ENCODE measurements at regions not wholly inside any gene's neighbourhood (a gene's known extent, or its start where the extent isn't known, plus 50 kb on each side); places are given as distances from the start of the nearest gene placed in this dataset.

- H3K4me3 ChIP-seq = no peak overlapping the region
- TF ChIP-seq CTCF (IDR thresholded peaks at IDR 0.05) (no peak), POLR2A (IDR thresholded peaks at IDR 0.05) (no peak)
- no peak for DNase-seq
- no peaks in the 10 kb centered on the region for H3K4me1 ChIP-seq (replicated peaks in 1 of 2)
- no peaks in the 10 kb centered on the region for H3K9me3 ChIP-seq (replicated peaks in 1 of 3)
- no peaks in the 10 kb centered on the region for H3K36me3 ChIP-seq (replicated peaks in 1 of 2)
- no peak overlapping the region for H3K27ac ChIP-seq
- intact Hi-C loops (cut with DNase I) = no loop called here
- H3K27me3 ChIP-seq = no peaks in the 10 kb centered on the region
Observed at GRCh38 chr4:114271031-114271430, 291.6 kb upstream of the ARSJ start.

GRCh38 chr4:114272226-114272625 is 292.8 kb upstream of the ARSJ start:
- no peaks in the 10 kb centered on the region for H3K4me1 ChIP-seq (replicated peaks in 1 of 2)
- DNase-seq = no peak
- no peaks in the 10 kb centered on the region for H3K36me3 ChIP-seq (replicated peaks in 1 of 2)
- no peaks in the 10 kb centered on the region for H3K9me3 ChIP-seq (replicated peaks in 1 of 3)
- intact Hi-C loops (cut with DNase I) = no loop called here
- H3K4me3 ChIP-seq = no peak overlapping the region
- H3K27me3 ChIP-seq = no peaks in the 10 kb centered on the region
- no peak overlapping the region for H3K27ac ChIP-seq
- TF ChIP-seq POLR2A (IDR thresholded peaks at IDR 0.05) (no peak), CTCF (IDR thresholded peaks at IDR 0.05) (no peak)

GRCh38 chr4:114273238-114273637 is 293.8 kb upstream of the ARSJ start:
- no peaks in the 10 kb centered on the region for H3K4me1 ChIP-seq (replicated peaks in 1 of 2)
- WGBS, 4 donors = 40 to 59% (median 46%) methylated on average over 1 of the region's 1 CpG
- H3K27me3 ChIP-seq = no peaks in the 10 kb centered on the region
- DNase-seq = no peak
- no peak overlapping the region for H3K27ac ChIP-seq
- no peak overlapping the region for H3K4me3 ChIP-seq
- no peak for TF ChIP-seq POLR2A (IDR thresholded peaks at IDR 0.05)
- TF ChIP-seq CTCF (IDR thresholded peaks at IDR 0.05) = no peak
- no peaks in the 10 kb centered on the region for H3K36me3 ChIP-seq (replicated peaks in 1 of 2)
- intact Hi-C loops (cut with DNase I) = no loop called here
- no peaks in the 10 kb centered on the region for H3K9me3 ChIP-seq (replicated peaks in 1 of 3)

- TF ChIP-seq POLR2A (IDR thresholded peaks at IDR 0.05) (no peak), CTCF (IDR thresholded peaks at IDR 0.05) (no peak)
- intact Hi-C loops (cut with DNase I) = no loop called here
- no peaks in the 10 kb centered on the region for H3K36me3 ChIP-seq (replicated peaks in 1 of 2)
- no peaks in the 10 kb centered on the region for H3K9me3 ChIP-seq (replicated peaks in 1 of 3)
- DNase-seq = no peak
- no peak overlapping the region for H3K4me3 ChIP-seq
- H3K27me3 ChIP-seq = no peaks in the 10 kb centered on the region
- H3K4me1 ChIP-seq (replicated peaks in 1 of 2) = no peaks in the 10 kb centered on the region
- WGBS, 4 donors = 60 to 70% (median 67%) methylated on average over 2 of the region's 2 CpGs
- no peak overlapping the region for H3K27ac ChIP-seq
Observed at GRCh38 chr4:114277690-114278089, 298.2 kb upstream of the ARSJ start.

Data from adrenal gland (tissue), 9 donors.